ENCODE measurements at regions not wholly inside any gene's neighbourhood (a gene's known extent, or its start where the extent isn't known, plus 50 kb on each side); places are given as distances from the start of the nearest gene placed in this dataset.

- H3K79me2 ChIP-seq (ENCODE audit: insufficient read depth, low read length) = no peaks in the 10 kb centered on the region
- no peak for ATAC-seq (ENCODE audit: insufficient read depth, low read depth)
- no peak for TF ChIP-seq CTCF (IDR thresholded peaks at IDR 0.05; ENCODE audit: borderline replicate concordance, extremely low read depth, low read length, poor library complexity, severe bottlenecking)
- TF ChIP-seq EZH2 (IDR thresholded peaks at IDR 0.05; ENCODE audit: borderline replicate concordance, low read depth, low read length, severe bottlenecking) = no peak
Observed at GRCh38 chr1:187384504-187384903, 555.8 kb downstream of the PLA2G4A start.

GRCh38 chr1:187390215-187390818 lies 561.6 kb downstream of the PLA2G4A start:
- DNase-seq = no peak
- no peak overlapping the region for H2AFZ ChIP-seq (ENCODE audit: low read depth, low read length)
- H3K4me3 ChIP-seq (ENCODE audit: low read depth in 1 of 2, low read length in 2 of 2) = no peak overlapping the region
- no peaks in the 10 kb centered on the region for H3K4me1 ChIP-seq (ENCODE audit: insufficient read depth, low read length)
- H3K27ac ChIP-seq (ENCODE audit: low read length) = no peak overlapping the region
- no peak for ATAC-seq (ENCODE audit: insufficient read depth, low read depth)
- no peaks in the 10 kb centered on the region for H4K20me1 ChIP-seq (ENCODE audit: insufficient read depth, low read length)
- no peaks in the 10 kb centered on the region for H3K27me3 ChIP-seq (ENCODE audit: insufficient read depth, low read length, poor library complexity)
- no peak for TF ChIP-seq CTCF (IDR thresholded peaks at IDR 0.05; ENCODE audit: borderline replicate concordance, extremely low read depth, low read length, poor library complexity, severe bottlenecking)
- TF ChIP-seq EZH2 (IDR thresholded peaks at IDR 0.05; ENCODE audit: borderline replicate concordance, low read depth, low read length, severe bottlenecking) = no peak
- H3K9me3 ChIP-seq (ENCODE audit: insufficient read depth, low read length, severe bottlenecking) = no peaks in the 10 kb centered on the region
- no peaks in the 10 kb centered on the region for H3K36me3 ChIP-seq (ENCODE audit: insufficient read depth, low read length)
- H3K4me2 ChIP-seq (ENCODE audit: insufficient read depth, low read length) = no peak overlapping the region
- no peak overlapping the region for H3K9ac ChIP-seq (ENCODE audit: low read depth, low read length)
- H3K79me2 ChIP-seq (ENCODE audit: insufficient read depth, low read length) = no peaks in the 10 kb centered on the region

More at GRCh38 chr1:187384504-187384903, 555.8 kb downstream of the PLA2G4A start:
- no peaks in the 10 kb centered on the region for H3K27me3 ChIP-seq (ENCODE audit: insufficient read depth, low read length, poor library complexity)
- H3K4me1 ChIP-seq (ENCODE audit: insufficient read depth, low read length) = no peaks in the 10 kb centered on the region
- H3K36me3 ChIP-seq (ENCODE audit: insufficient read depth, low read length) = no peaks in the 10 kb centered on the region
- H3K9ac ChIP-seq (ENCODE audit: low read depth, low read length) = no peak overlapping the region
- H2AFZ ChIP-seq (ENCODE audit: low read depth, low read length) = no peak overlapping the region
- no peaks in the 10 kb centered on the region for H4K20me1 ChIP-seq (ENCODE audit: insufficient read depth, low read length)
- no peak overlapping the region for H3K4me2 ChIP-seq (ENCODE audit: insufficient read depth, low read length)
- no peak for DNase-seq
- H3K27ac ChIP-seq (ENCODE audit: low read length) = no peak overlapping the region
- H3K4me3 ChIP-seq (ENCODE audit: low read depth in 1 of 2, low read length in 2 of 2) = no peak overlapping the region
- no peaks in the 10 kb centered on the region for H3K9me3 ChIP-seq (ENCODE audit: insufficient read depth, low read length, severe bottlenecking)

- Histone ChIP-seq H3K4me1 (ENCODE audit: insufficient read depth, low read length) (no peaks in the 10 kb centered on the region), H3K4me3 (ENCODE audit: low read depth in 1 of 2, low read length in 2 of 2) (no peak overlapping the region), H2AFZ (ENCODE audit: low read depth, low read length) (no peak overlapping the region), H3K27me3 (ENCODE audit: insufficient read depth, low read length, poor library complexity) (no peaks in the 10 kb centered on the region), H3K9me3 (ENCODE audit: insufficient read depth, low read length, severe bottlenecking) (no peaks in the 10 kb centered on the region), H4K20me1 (ENCODE audit: insufficient read depth, low read length) (no peaks in the 10 kb centered on the region), H3K27ac (ENCODE audit: low read length) (no peak overlapping the region), H3K79me2 (ENCODE audit: insufficient read depth, low read length) (no peaks in the 10 kb centered on the region), H3K36me3 (ENCODE audit: insufficient read depth, low read length) (no peaks in the 10 kb centered on the region), H3K9ac (ENCODE audit: low read depth, low read length) (no peak overlapping the region), H3K4me2 (ENCODE audit: insufficient read depth, low read length) (no peak overlapping the region)
- ATAC-seq (ENCODE audit: insufficient read depth, low read depth) = no peak
- DNase-seq = no peak
- TF ChIP-seq CTCF (IDR thresholded peaks at IDR 0.05; ENCODE audit: borderline replicate concordance, extremely low read depth, low read length, poor library complexity, severe bottlenecking) (no peak), EZH2 (IDR thresholded peaks at IDR 0.05; ENCODE audit: borderline replicate concordance, low read depth, low read length, severe bottlenecking) (no peak)
Observed at GRCh38 chr1:187396226-187396625, 567.5 kb downstream of the PLA2G4A start.
